ENCODE measurements at regions not wholly inside any gene's neighbourhood (a gene's known extent, or its start where the extent isn't known, plus 50 kb on each side); places are given as distances from the start of the nearest gene placed in this dataset.

DNA sequence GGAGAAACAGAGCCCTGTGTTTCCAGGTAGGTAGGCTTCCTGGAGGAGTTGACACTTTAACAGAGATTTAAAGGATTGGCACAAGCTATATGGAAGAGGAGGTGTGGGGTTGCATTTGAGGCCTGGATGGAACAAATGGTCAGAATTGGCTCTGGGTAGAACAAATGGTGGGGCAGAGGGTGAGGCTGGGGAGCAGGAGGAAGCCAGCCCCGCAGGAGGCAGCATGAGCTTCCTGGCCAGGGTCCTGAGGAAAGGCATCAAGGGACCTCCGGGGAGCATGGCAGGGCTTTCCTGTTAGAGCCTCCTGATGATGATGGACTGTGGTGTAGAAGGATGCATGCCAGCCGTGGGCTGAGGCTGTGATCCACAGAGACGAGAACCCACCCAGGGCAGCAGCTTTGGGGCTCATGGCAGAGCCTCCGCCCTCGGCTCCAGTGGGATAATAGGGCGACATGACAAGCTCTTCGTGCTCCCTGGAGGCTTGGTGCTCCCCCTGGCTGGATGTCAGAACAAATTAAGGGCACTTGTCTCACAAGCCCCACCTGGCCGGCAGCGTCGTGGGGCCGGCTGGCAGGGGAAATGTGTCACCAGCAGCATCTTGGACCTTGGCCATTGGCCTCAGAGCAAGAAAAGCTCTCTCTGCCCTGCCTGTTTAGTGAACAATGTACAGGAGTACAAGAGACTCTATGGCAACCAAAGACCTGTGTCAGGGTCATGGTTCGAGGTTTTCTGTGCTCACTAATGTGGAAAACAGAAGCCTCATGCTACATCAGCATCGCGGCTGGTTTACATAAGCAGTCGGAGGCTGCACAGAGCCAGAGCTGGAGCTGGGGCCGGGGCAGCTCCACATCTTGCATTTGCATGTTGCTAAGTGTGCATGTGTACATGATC lies 153.5 kb downstream of the MYCN start:
- Histone ChIP-seq H4K8ac (ENCODE audit: extremely low read depth, insufficient read depth, low read length) (no peak overlapping the region; the same call in 1 of the 2 replicates), H3K4ac (replicated peaks; ENCODE audit: insufficient read length, low read depth, low read length) (no peak overlapping the region), H3K27ac (ENCODE audit: low read depth, low read length) (no peak overlapping the region), H3K9ac (replicated peaks in 1 of 4; ENCODE audit: extremely low read depth in 1 of 4, low read depth in 3 of 4, low read length in 3 of 4) (no peak overlapping the region), H3K56ac (replicated peaks; ENCODE audit: insufficient read length, low read depth, low read length) (no peak overlapping the region), H3K4me1 (replicated peaks in 1 of 4; ENCODE audit: control insufficient read depth in 3 of 4, insufficient read depth in 4 of 4, low read length in 3 of 4) (no peaks in the 10 kb centered on the region; a peak in 1 of 7 replicates), H4K20me1 (replicated peaks in 1 of 2; ENCODE audit: control insufficient read depth in 1 of 2, insufficient read depth in 2 of 2, low read length in 2 of 2) (no peaks in the 10 kb centered on the region), H3K14ac (ENCODE audit: insufficient read length) (no peak overlapping the region), H3K27me3 (replicated peaks in 1 of 4; ENCODE audit: control insufficient read depth in 3 of 4, extremely low read depth in 1 of 4, insufficient read depth in 3 of 4, low read length in 3 of 4) (no peaks in the 10 kb centered on the region), H3K79me1 (ENCODE audit: low read depth, low read length) (no peaks in the 10 kb centered on the region), H3K18ac (ENCODE audit: extremely low read depth, low read length) (no peak overlapping the region), H2AFZ (ENCODE audit: low read length) (no peak overlapping the region), H2BK5ac (ENCODE audit: low read depth, low read length) (no peak overlapping the region), H3K23ac (ENCODE audit: insufficient read length) (no peak overlapping the region), H4K5ac (ENCODE audit: insufficient read length, low read depth, low read length) (no peak overlapping the region), H4K91ac (replicated peaks; ENCODE audit: insufficient read length, low read length) (no peak overlapping the region), H2AK5ac (ENCODE audit: low read depth, low read length) (no peak overlapping the region; the same call in 1 of the 2 replicates), H2BK12ac (ENCODE audit: low read depth, low read length) (no peak overlapping the region; the same call in 1 of the 2 replicates), H2BK15ac (ENCODE audit: low read length) (no peak overlapping the region), H3K9me3 (ENCODE audit: insufficient read depth in 2 of 2, low read depth in 1 of 2, low read length in 1 of 2) (no peaks in the 10 kb centered on the region), H3K4me2 (ENCODE audit: insufficient read depth in 1 of 2, low read depth in 2 of 2, low read length in 2 of 2) (no peak overlapping the region), H2BK20ac (ENCODE audit: low read length) (no peak overlapping the region), H3K36me3 (ENCODE audit: control insufficient read depth in 2 of 4, insufficient read depth in 4 of 4, low read length in 3 of 4) (no peaks in the 10 kb centered on the region), H3K23me2 (ENCODE audit: low read depth, low read length) (no peaks in the 10 kb centered on the region), H2BK120ac (replicated peaks; ENCODE audit: low read depth, low read length) (no peak overlapping the region), H3K79me2 (ENCODE audit: control insufficient read depth in 1 of 2, insufficient read depth in 2 of 2, low read length in 2 of 2) (no peaks in the 10 kb centered on the region), H3K4me3 (ENCODE audit: extremely low read depth in 1 of 4, insufficient read depth in 2 of 4, low read depth in 3 of 4, low read length in 4 of 4) (no peak overlapping the region)
- ChIA-PET CTCF (ENCODE audit: partially characterized antibody) (interaction anchor here (0.7 to 2.1 kb wide), 7 partner anchors 10 to 225 kb away, joined by 3 to 6 read pairs (median 4); no protein-coding TSS in a partner anchor), POLR2A (ENCODE audit: partially characterized antibody) (interaction anchor here (1.7 kb wide), 1 partner anchor 11 kb away, joined by 6 read pairs; no protein-coding TSS in a partner anchor)
- DNase-seq (ENCODE audit: low read depth in 1 of 2, low spot score in 2 of 2) = no peak
- WGBS, 2 experiments (ENCODE audit: extremely low coverage in 1 of 2, insufficient coverage in 1 of 2, insufficient read length in 1 of 2, insufficient replicate concordance in 2 of 2, low coverage in 1 of 2, low lambda C conversion rate in 2 of 2, missing lambda C conversion rate in 1 of 2) = 88% methylated on average over 15 of the region's 17 CpGs; no CpG with 5 or more reads in 1 of the 2 experiments
- no peak for FAIRE-seq
- TF ChIP-seq CEBPB (IDR thresholded peaks at IDR 0.05; ENCODE audit: low read depth, low read length) (no peak), CHD2 (IDR thresholded peaks at IDR 0.05; ENCODE audit: low read length) (no peak), SIX5 (IDR thresholded peaks at IDR 0.05; ENCODE audit: low read depth, low read length) (no peak), KDM5A (IDR thresholded peaks at IDR 0.05; ENCODE audit: low read length) (no peak), TAF1 (IDR thresholded peaks at IDR 0.05; ENCODE audit: low read depth, low read length) (no peak), KDM4A (IDR thresholded peaks at IDR 0.05; ENCODE audit: low read depth, low read length, severe bottlenecking) (no peak), JUND (IDR thresholded peaks at IDR 0.05; ENCODE audit: low read length) (no peak), CBX5 (IDR thresholded peaks at IDR 0.05; ENCODE audit: low read depth, low read length) (no peak), MAFK (IDR thresholded peaks at IDR 0.05; ENCODE audit: low read depth, low read length) (no peak)
- TF ChIP-seq, protein P1, sequence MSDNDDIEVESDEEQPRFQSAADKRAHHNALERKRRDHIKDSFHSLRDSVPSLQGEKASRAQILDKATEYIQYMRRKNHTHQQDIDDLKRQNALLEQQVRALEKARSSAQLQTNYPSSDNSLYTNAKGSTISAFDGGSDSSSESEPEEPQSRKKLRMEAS (IDR thresholded peaks at IDR 0.05) = no peak
- TF ChIP-seq, protein P2, sequence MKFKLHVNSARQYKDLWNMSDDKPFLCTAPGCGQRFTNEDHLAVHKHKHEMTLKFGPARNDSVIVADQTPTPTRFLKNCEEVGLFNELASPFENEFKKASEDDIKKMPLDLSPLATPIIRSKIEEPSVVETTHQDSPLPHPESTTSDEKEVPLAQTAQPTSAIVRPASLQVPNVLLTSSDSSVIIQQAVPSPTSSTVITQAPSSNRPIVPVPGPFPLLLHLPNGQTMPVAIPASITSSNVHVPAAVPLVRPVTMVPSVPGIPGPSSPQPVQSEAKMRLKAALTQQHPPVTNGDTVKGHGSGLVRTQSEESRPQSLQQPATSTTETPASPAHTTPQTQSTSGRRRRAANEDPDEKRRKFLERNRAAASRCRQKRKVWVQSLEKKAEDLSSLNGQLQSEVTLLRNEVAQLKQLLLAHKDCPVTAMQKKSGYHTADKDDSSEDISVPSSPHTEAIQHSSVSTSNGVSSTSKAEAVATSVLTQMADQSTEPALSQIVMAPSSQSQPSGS (IDR thresholded peaks at IDR 0.05; ENCODE audit: low read length) = no peak

Data from H1 (cell line).